ENCODE measurements at regions not wholly inside any gene's neighbourhood (a gene's known extent, or its start where the extent isn't known, plus 50 kb on each side); places are given as distances from the start of the nearest gene placed in this dataset.
"Not testable (repeated sequence)": the region's sequence is repeated elsewhere in the genome, so short reads cannot be mapped to it uniquely, and the experiment has no call there.

DNA sequence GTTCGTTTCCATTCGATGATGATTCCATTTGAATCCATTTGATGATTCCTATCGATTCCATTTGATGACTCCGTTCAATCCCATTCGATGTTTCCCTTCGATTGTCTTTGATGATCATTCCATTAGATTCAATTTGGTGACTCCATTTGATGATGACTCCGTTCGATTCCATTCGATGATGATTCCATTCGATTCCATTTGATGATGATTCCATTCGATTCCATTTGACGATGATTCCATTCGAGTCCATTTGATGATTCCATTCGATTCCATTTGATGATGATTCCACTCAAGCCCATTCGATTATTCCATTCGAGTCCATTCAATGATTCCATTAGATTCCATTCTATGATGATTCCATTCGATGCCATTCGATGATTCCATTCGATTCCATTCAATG is 2730.6 kb downstream of the RPIA start:
- H3K9me3 ChIP-seq (ENCODE audit: control insufficient read depth, low read depth, low read length); H3K4me1 ChIP-seq (ENCODE audit: control insufficient read depth, extremely low read depth, insufficient read depth, low read length); H2AFZ ChIP-seq (ENCODE audit: control insufficient read depth, low read length); DNase-seq (ENCODE audit: low read depth, low spot score); H3K9ac ChIP-seq (ENCODE audit: control insufficient read depth, extremely low read depth, insufficient read depth, low read length); H3K4me2 ChIP-seq (ENCODE audit: control insufficient read depth, extremely low read depth, insufficient read depth, low read depth, low read length); H3K27ac ChIP-seq (ENCODE audit: control insufficient read depth, insufficient read depth, low read length); H3K27me3 ChIP-seq (ENCODE audit: control insufficient read depth, extremely low read depth, insufficient read depth, low read length); H3K9me1 ChIP-seq (ENCODE audit: control insufficient read depth, extremely low read depth, insufficient read depth, low read length); H3K36me3 ChIP-seq (ENCODE audit: control insufficient read depth in 2 of 2, extremely low read depth in 1 of 2, insufficient read depth in 2 of 2, low read length in 2 of 2); H4K20me1 ChIP-seq (ENCODE audit: control insufficient read depth, extremely low read depth, insufficient read depth, low read length); FAIRE-seq; H3K4me3 ChIP-seq (ENCODE audit: control insufficient read depth in 2 of 3, extremely low read depth in 1 of 3, insufficient read depth in 2 of 3, low read depth in 1 of 3, low read length in 3 of 3); H3K79me2 ChIP-seq (ENCODE audit: control insufficient read depth, insufficient read depth, low read length); dilution Hi-C loops (cut with MboI; ENCODE audit: extremely low pct_ligation_motif_present, low sequenced_read_pairs): not testable (repeated sequence)

DNA sequence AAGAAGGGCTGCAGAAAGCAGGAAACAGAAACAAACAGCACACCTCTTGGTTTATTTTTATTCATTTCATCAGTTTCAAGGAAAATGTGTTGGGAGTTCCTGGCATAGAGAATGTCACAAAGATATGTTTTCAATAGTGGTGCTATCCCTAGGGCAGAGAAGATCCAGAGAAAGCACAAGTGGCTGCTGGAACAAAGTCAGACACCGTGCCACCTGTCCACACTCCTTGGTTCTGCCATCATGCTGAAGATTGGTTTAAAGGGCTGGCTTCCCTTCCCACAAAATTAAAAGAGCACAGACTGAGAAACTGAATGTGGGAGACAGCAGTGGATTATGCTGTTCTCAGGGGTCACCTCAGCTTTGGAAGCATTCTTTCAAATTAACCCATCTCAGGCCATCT is 2735.7 kb downstream of the RPIA start:
- H3K4me1 ChIP-seq (ENCODE audit: control insufficient read depth, extremely low read depth, insufficient read depth, low read length); H3K36me3 ChIP-seq (ENCODE audit: control insufficient read depth in 2 of 2, extremely low read depth in 1 of 2, insufficient read depth in 2 of 2, low read length in 2 of 2); H3K4me3 ChIP-seq (ENCODE audit: control insufficient read depth in 2 of 3, extremely low read depth in 1 of 3, insufficient read depth in 2 of 3, low read depth in 1 of 3, low read length in 3 of 3); H3K9ac ChIP-seq (ENCODE audit: control insufficient read depth, extremely low read depth, insufficient read depth, low read length); H3K9me3 ChIP-seq (ENCODE audit: control insufficient read depth, low read depth, low read length); H3K27ac ChIP-seq (ENCODE audit: control insufficient read depth, insufficient read depth, low read length); H2AFZ ChIP-seq (ENCODE audit: control insufficient read depth, low read length); DNase-seq (ENCODE audit: low read depth, low spot score); H3K9me1 ChIP-seq (ENCODE audit: control insufficient read depth, extremely low read depth, insufficient read depth, low read length); H4K20me1 ChIP-seq (ENCODE audit: control insufficient read depth, extremely low read depth, insufficient read depth, low read length); H3K27me3 ChIP-seq (ENCODE audit: control insufficient read depth, extremely low read depth, insufficient read depth, low read length); FAIRE-seq; H3K79me2 ChIP-seq (ENCODE audit: control insufficient read depth, insufficient read depth, low read length); dilution Hi-C loops (cut with MboI; ENCODE audit: extremely low pct_ligation_motif_present, low sequenced_read_pairs); H3K4me2 ChIP-seq (ENCODE audit: control insufficient read depth, extremely low read depth, insufficient read depth, low read depth, low read length): not testable (repeated sequence)

DNA sequence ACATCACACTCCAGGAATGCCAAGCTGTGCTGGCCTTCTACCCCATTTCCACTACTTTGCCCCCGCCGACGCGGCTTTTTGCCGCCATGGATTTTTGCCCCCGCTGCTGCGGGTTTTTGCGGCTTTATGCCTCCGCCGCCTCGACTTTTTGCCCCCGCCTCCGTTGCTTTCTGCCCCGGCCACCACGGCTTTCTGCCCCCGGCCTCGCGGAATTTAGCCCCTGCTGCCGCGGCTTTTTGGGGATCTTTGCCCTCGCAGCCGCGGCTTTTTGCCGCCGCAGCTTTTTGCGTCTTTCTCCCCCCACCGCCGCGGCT is 2750.4 kb downstream of the RPIA start:
- H4K20me1 ChIP-seq (ENCODE audit: control insufficient read depth, extremely low read depth, insufficient read depth, low read length); FAIRE-seq; H3K27ac ChIP-seq (ENCODE audit: control insufficient read depth, insufficient read depth, low read length); dilution Hi-C loops (cut with MboI; ENCODE audit: extremely low pct_ligation_motif_present, low sequenced_read_pairs); H2AFZ ChIP-seq (ENCODE audit: control insufficient read depth, low read length); H3K36me3 ChIP-seq (ENCODE audit: control insufficient read depth in 2 of 2, extremely low read depth in 1 of 2, insufficient read depth in 2 of 2, low read length in 2 of 2); H3K9me1 ChIP-seq (ENCODE audit: control insufficient read depth, extremely low read depth, insufficient read depth, low read length); H3K4me1 ChIP-seq (ENCODE audit: control insufficient read depth, extremely low read depth, insufficient read depth, low read length); H3K9ac ChIP-seq (ENCODE audit: control insufficient read depth, extremely low read depth, insufficient read depth, low read length); DNase-seq (ENCODE audit: low read depth, low spot score); H3K79me2 ChIP-seq (ENCODE audit: control insufficient read depth, insufficient read depth, low read length); H3K9me3 ChIP-seq (ENCODE audit: control insufficient read depth, low read depth, low read length): not testable (repeated sequence)
- peak overlapping the region; percentile 27 for H3K4me2 ChIP-seq (ENCODE audit: control insufficient read depth, extremely low read depth, insufficient read depth, low read depth, low read length)
- H3K4me3 ChIP-seq (ENCODE audit: control insufficient read depth in 2 of 3, extremely low read depth in 1 of 3, insufficient read depth in 2 of 3, low read depth in 1 of 3, low read length in 3 of 3), result peak overlapping the region in 1 of 3 experiments; percentile 14
- H3K27me3 ChIP-seq (ENCODE audit: control insufficient read depth, extremely low read depth, insufficient read depth, low read length), result peaks cover 17% of the 10 kb centered on the region
